NCI-H2227 (cell line): ENCODE measurements at regions not wholly inside any gene's neighbourhood (a gene's known extent, or its start where the extent isn't known, plus 50 kb on each side); places are given as distances from the start of the nearest gene placed in this dataset.
"Not testable (repeated sequence)": the region's sequence is repeated elsewhere in the genome, so short reads cannot be mapped to it uniquely, and the experiment has no call there.

Source experiments
- DNase-seq: peaks from one replicate; lab custom pipeline; 2025; ENCODE audit not compliant: unreplicated experiment; lab: John Stamatoyannopoulos, UW

GRCh38 chr9:115300874-115301273 lies 182.9 kb upstream of the TNC start:
- DNase-seq, result no peak

- no peak for DNase-seq
Observed at GRCh38 chr9:115301581-115301980, 183.6 kb upstream of the TNC start.

- no peak for DNase-seq
Observed at GRCh38 chr9:115305543-115305942, 187.6 kb upstream of the TNC start.

GRCh38 chr9:115306865-115307264 lies 188.9 kb upstream of the TNC start:
- DNase-seq, result no peak

GRCh38 chr9:115313545-115313944 lies 195.6 kb upstream of the TNC start:
- DNase-seq, result no peak

- DNase-seq, result no peak
Observed at GRCh38 chr9:115326461-115326860, 208.5 kb upstream of the TNC start.

GRCh38 chr9:115327436-115328122 lies 209.6 kb upstream of the TNC start:
- DNase-seq, result no peak

GRCh38 chr9:115328228-115328627 lies 210.3 kb upstream of the TNC start:
- DNase-seq, result no peak

GRCh38 chr9:115328677-115329076 lies 210.7 kb upstream of the TNC start:
- no peak for DNase-seq

GRCh38 chr9:115333277-115334070 lies 215.5 kb upstream of the TNC start:
- DNase-seq, result no peak

- DNase-seq, result no peak
Observed at GRCh38 chr9:115335439-115335838, 217.5 kb upstream of the TNC start.

GRCh38 chr9:115340314-115340713 lies 222.4 kb upstream of the TNC start:
- no peak for DNase-seq

- DNase-seq, result no peak
Observed at GRCh38 chr9:115341426-115341825, 223.5 kb upstream of the TNC start.

GRCh38 chr9:115347776-115348175 lies 229.8 kb upstream of the TNC start:
- DNase-seq, result not testable (repeated sequence)

- DNase-seq, result not testable (repeated sequence)
Observed at GRCh38 chr9:115348936-115349335, 231.0 kb upstream of the TNC start.

GRCh38 chr9:115349542-115349941 lies 231.6 kb upstream of the TNC start:
- DNase-seq, result no peak

GRCh38 chr9:115350548-115350947 lies 232.6 kb upstream of the TNC start:
- no peak for DNase-seq

- no peak for DNase-seq
Observed at GRCh38 chr9:115353681-115354080, 235.7 kb upstream of the TNC start.

GRCh38 chr9:115357821-115358220 lies 239.9 kb upstream of the TNC start:
- DNase-seq, result no peak

- no peak for DNase-seq
Observed at GRCh38 chr9:115359017-115359780, 241.2 kb upstream of the TNC start.

GRCh38 chr9:115360122-115360521 lies 242.2 kb upstream of the TNC start:
- no peak for DNase-seq

- no peak for DNase-seq
Observed at GRCh38 chr9:115362101-115362500, 244.1 kb upstream of the TNC start.
